Pancreas (tissue), 10 donors: ENCODE measurements at regions not wholly inside any gene's neighbourhood (a gene's known extent, or its start where the extent isn't known, plus 50 kb on each side); places are given as distances from the start of the nearest gene placed in this dataset.

Experiments
- ATAC-seq, 4 donors: fragments of 200-7000 bp; cut with Tn5 transposase; one replicate each; pipeline versions ENCODE4 v1.8.0 to v1.9.1; 2020; ENCODE audit warnings: mild to moderate bottlenecking in 4 of 4, moderate library complexity in 4 of 4
- DNase-seq, 6 donors: peaks; one replicate each; pipeline ENCODE4 v3.0.0-alpha.2; 2020
- FAIRE-seq: peaks from 2 replicates; lab custom pipeline; 2012; peaks lifted over from hg19 to GRCh38; lab: Jason Lieb, UNC
- H3K27ac ChIP-seq, 4 donors: fragments of 200-600 bp; sonication (generic); 1 replicate in 3 of 4; 2 replicates in 1 of 4; pipeline versions ENCODE4 v1.5.0 to v1.8.0; 2020
- H3K27me3 ChIP-seq, 4 donors: fragments of 200-600 bp; one replicate each; pipeline ENCODE4 v1.8.0; 2021
- H3K36me3 ChIP-seq, 3 donors: fragments of 200-600 bp; sonication (generic) in 1 of 3; one replicate each; pipeline versions ENCODE4 v1.5.0 to v1.8.0; 2020 to 2021
- H3K4me1 ChIP-seq, 3 donors: fragments of 200-600 bp; one replicate each; pipeline ENCODE4 v1.8.0; 2021
- H3K4me3 ChIP-seq, 4 donors: fragments of 200-600 bp; sonication (generic) in 2 of 4; one replicate each; pipeline versions ENCODE4 v1.5.0 to v1.8.0; 2020 to 2021
- H3K9me3 ChIP-seq, 4 donors: fragments of 200-600 bp; one replicate each; pipeline ENCODE4 v1.8.0; 2021
- CTCF ChIP-seq, 4 donors: fragments of 200-600 bp; sonication (generic) in 3 of 4; IDR thresholded peaks; one replicate each; pipeline versions ENCODE4 v1.5.0 to v1.8.0; 2021; ENCODE audit warnings: antibody characterized with exemption in 4 of 4
- WGBS, 2 donors: extraction: QIAGEN DNeasy Blood & Tissue Kit; methylation state at CpG; one replicate each; pipeline ENCODE4 v1.1.7; 2013; 5-methylcytosine and 5-hydroxymethylcytosine counted together
- intact Hi-C, 3 donors: fragments of 100-400 bp; cut with DNase I; formaldehyde crosslinking; loops; one replicate each; pipeline versions ENCODE4 v1.11.1 to v1.14.2; 2022
- donor health status: healthy with polysubstance abuse.
- donor health status: DM: no; HTN: no; CAD: no; lungs with moderate emphysema.
- donor health status: DM: no; HTN: no; CAD: no.
- donor health status: control.
- donor health status: control.
- donor health status: Bipolar disorder and iron deficiency.
- donor health status: DM: yes; HTN: yes; CAD: no.
- donor health status: DM: no; HTN: no; CAD: no.
- donor health status: DM: no; HTN: no; CAD: no.
- donor health status: DM: yes; HTN: yes; CAD: no.

GRCh38 chr18:51361130-51361860, 163.8 kb upstream of the MEX3C start:
- no peak overlapping the region for H3K4me3 ChIP-seq
- DNase-seq (no peak), ATAC-seq (peak in 1 of 4 donors; percentile 58), FAIRE-seq (no peak)
- no peak for TF ChIP-seq CTCF (IDR thresholded peaks at IDR 0.05)
- H3K36me3 ChIP-seq = no peaks in the 10 kb centered on the region
- no peaks in the 10 kb centered on the region for H3K27me3 ChIP-seq
- no peaks in the 10 kb centered on the region for H3K4me1 ChIP-seq
- intact Hi-C loops = no loop called here
- no peaks in the 10 kb centered on the region for H3K9me3 ChIP-seq
- WGBS, 2 donors = 69 to 70% methylated on average over 6 of the region's 6 CpGs
- H3K27ac ChIP-seq = no peak overlapping the region

GRCh38 chr18:51363384-51363783, 165.9 kb upstream of the MEX3C start:
- no peak overlapping the region for H3K4me3 ChIP-seq
- FAIRE-seq (no peak), DNase-seq (no peak), ATAC-seq (no peak)
- WGBS, 2 donors = 38 to 52% methylated on average over 1 of the region's 1 CpG
- H3K27ac ChIP-seq = no peak overlapping the region
- H3K36me3 ChIP-seq = no peaks in the 10 kb centered on the region
- H3K9me3 ChIP-seq = no peaks in the 10 kb centered on the region
- no peaks in the 10 kb centered on the region for H3K4me1 ChIP-seq
- H3K27me3 ChIP-seq = no peaks in the 10 kb centered on the region
- intact Hi-C loops = no loop called here
- TF ChIP-seq CTCF (IDR thresholded peaks at IDR 0.05) = no peak

- Histone ChIP-seq H3K36me3 (no peaks in the 10 kb centered on the region), H3K9me3 (no peaks in the 10 kb centered on the region), H3K27ac (no peak overlapping the region), H3K27me3 (no peaks in the 10 kb centered on the region), H3K4me3 (no peak overlapping the region), H3K4me1 (no peaks in the 10 kb centered on the region)
- intact Hi-C loops = no loop called here
- DNase-seq (no peak), FAIRE-seq (no peak), ATAC-seq (no peak)
- 39 to 42% methylated on average over 3 of the region's 3 CpGs for WGBS, 2 donors
- no peak for TF ChIP-seq CTCF (IDR thresholded peaks at IDR 0.05)
Observed at GRCh38 chr18:51370996-51371395, 173.5 kb upstream of the MEX3C start.

GRCh38 chr18:51371929-51372328, 174.4 kb upstream of the MEX3C start:
- no peaks in the 10 kb centered on the region for H3K4me1 ChIP-seq
- FAIRE-seq = no peak
- no peak for ATAC-seq
- no peaks in the 10 kb centered on the region for H3K9me3 ChIP-seq
- no peak for TF ChIP-seq CTCF (IDR thresholded peaks at IDR 0.05)
- no peaks in the 10 kb centered on the region for H3K36me3 ChIP-seq
- WGBS, 2 donors = 95 to 100% methylated on average over 1 of the region's 1 CpG
- intact Hi-C loops = no loop called here
- H3K27me3 ChIP-seq = no peaks in the 10 kb centered on the region
- DNase-seq = no peak
- H3K27ac ChIP-seq = no peak overlapping the region
- H3K4me3 ChIP-seq = no peak overlapping the region

GRCh38 chr18:51382081-51382480, 184.6 kb upstream of the MEX3C start:
- Histone ChIP-seq H3K36me3 (no peaks in the 10 kb centered on the region), H3K9me3 (no peaks in the 10 kb centered on the region), H3K27ac (no peak overlapping the region), H3K4me3 (no peak overlapping the region), H3K27me3 (no peaks in the 10 kb centered on the region), H3K4me1 (no peaks in the 10 kb centered on the region)
- no peak for DNase-seq
- 80 to 83% methylated on average over 4 of the region's 4 CpGs for WGBS, 2 donors
- no peak for TF ChIP-seq CTCF (IDR thresholded peaks at IDR 0.05)
- intact Hi-C loops = no loop called here
- FAIRE-seq = no peak
- ATAC-seq = no peak
